ENCODE measurements at regions not wholly inside any gene's neighbourhood (a gene's known extent, or its start where the extent isn't known, plus 50 kb on each side); places are given as distances from the start of the nearest gene placed in this dataset.

DNA sequence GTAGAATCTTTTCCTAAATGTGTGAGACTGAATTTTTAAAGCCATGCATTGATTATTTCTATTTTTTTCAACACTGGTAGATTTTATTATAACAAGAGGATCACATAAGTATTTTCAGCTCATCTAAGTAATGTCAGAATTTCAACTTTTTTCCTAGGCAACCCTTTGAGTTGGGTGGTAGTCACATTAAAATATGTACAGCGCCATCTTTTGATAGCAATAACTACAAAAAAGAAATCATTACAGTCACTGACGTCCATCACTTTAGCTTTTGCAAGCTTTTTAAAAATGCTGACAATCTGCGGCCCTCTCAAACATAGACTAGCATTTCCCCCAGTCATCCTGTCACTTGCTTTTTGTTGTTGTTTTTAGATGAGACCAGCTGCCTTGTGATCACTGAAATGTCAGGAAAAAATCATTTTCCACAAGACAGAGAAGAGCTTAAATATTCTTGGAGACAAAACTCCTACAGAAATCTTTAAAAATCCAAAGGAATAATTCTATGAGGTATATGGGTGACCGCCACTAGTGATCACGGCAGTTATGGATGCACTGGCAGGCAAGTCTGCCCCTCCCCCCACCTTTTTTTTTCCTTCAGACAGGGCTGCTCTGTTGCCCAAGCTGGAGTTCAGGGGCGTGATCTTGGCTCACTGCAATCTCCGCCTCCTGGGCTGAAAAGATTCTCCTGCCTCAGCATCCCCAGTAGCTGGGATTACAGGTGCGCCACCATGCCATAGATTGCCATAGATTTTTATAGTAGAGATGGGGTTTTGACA is 384.0 kb upstream of the KCNMB2 start:
- TF ChIP-seq, protein P1, sequence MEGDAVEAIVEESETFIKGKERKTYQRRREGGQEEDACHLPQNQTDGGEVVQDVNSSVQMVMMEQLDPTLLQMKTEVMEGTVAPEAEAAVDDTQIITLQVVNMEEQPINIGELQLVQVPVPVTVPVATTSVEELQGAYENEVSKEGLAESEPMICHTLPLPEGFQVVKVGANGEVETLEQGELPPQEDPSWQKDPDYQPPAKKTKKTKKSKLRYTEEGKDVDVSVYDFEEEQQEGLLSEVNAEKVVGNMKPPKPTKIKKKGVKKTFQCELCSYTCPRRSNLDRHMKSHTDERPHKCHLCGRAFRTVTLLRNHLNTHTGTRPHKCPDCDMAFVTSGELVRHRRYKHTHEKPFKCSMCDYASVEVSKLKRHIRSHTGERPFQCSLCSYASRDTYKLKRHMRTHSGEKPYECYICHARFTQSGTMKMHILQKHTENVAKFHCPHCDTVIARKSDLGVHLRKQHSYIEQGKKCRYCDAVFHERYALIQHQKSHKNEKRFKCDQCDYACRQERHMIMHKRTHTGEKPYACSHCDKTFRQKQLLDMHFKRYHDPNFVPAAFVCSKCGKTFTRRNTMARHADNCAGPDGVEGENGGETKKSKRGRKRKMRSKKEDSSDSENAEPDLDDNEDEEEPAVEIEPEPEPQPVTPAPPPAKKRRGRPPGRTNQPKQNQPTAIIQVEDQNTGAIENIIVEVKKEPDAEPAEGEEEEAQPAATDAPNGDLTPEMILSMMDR (IDR thresholded peaks at IDR 0.05), result no peak
- Histone ChIP-seq H3K27ac (no peak overlapping the region), H3K9me3 (no peaks in the 10 kb centered on the region), H3K36me3 (no peaks in the 10 kb centered on the region), H3K4me1 (ENCODE audit: control insufficient read depth in 1 of 2, insufficient read depth in 1 of 2, low read depth in 1 of 2, low read length in 1 of 2) (no peaks in the 10 kb centered on the region), H3K4me3 (ENCODE audit: low read depth in 1 of 2, low read length in 1 of 2) (no peak overlapping the region), H3K27me3 (no peaks in the 10 kb centered on the region)

DNA sequence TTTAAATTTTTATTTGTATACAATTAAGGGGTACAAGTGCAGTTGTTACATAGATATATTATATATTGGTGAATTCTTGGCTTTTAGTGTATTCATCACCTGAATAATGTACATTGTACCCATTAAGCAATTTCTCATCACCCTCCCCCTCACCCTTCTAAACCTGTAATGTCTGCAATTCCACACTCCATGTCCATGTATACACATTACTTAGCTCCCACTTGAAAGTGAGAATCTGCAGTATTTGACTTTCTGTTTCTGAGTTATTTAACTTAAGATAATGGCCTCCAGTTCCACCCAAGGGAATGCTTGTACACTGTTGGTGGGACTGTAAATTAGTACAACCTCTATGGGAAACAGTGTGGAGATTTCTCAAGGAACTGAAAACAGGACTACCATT is 383.2 kb upstream of the KCNMB2 start:
- Histone ChIP-seq H3K4me3 (ENCODE audit: low read depth in 1 of 2, low read length in 1 of 2) (no peak overlapping the region), H3K27me3 (no peaks in the 10 kb centered on the region), H3K9me3 (no peaks in the 10 kb centered on the region), H3K27ac (no peak overlapping the region), H3K4me1 (ENCODE audit: control insufficient read depth in 1 of 2, insufficient read depth in 1 of 2, low read depth in 1 of 2, low read length in 1 of 2) (no peaks in the 10 kb centered on the region), H3K36me3 (no peaks in the 10 kb centered on the region)
- TF ChIP-seq, protein P1 (IDR thresholded peaks at IDR 0.05), result no peak

DNA sequence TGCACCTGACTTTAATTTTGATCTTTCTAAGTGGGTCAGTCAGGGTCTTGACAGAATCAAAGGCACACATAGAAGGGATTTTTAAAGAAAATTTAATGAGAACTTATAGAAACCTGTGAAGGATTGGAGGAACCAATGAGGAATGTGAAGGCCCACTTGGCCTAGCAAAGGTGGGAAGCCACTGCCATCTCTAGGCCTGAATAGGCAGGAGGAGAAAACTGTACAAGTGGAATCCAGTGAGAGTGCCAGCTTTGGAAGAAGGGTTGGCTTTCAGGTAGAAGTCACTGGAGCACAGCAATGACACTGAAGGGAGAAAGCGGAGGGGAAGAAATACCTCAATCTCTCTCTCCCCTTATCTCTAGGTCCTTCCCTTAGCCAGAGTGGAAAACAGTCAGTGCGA is 380.7 kb upstream of the KCNMB2 start:
- no peak overlapping the region for H3K4me3 ChIP-seq (ENCODE audit: low read depth in 1 of 2, low read length in 1 of 2)
- no peaks in the 10 kb centered on the region for H3K36me3 ChIP-seq
- H3K27me3 ChIP-seq, result no peaks in the 10 kb centered on the region
- H3K9me3 ChIP-seq, result no peaks in the 10 kb centered on the region
- TF ChIP-seq, protein P1 (IDR thresholded peaks at IDR 0.05), result no peak
- no peaks in the 10 kb centered on the region for H3K4me1 ChIP-seq (ENCODE audit: control insufficient read depth in 1 of 2, insufficient read depth in 1 of 2, low read depth in 1 of 2, low read length in 1 of 2)
- no peak overlapping the region for H3K27ac ChIP-seq

DNA sequence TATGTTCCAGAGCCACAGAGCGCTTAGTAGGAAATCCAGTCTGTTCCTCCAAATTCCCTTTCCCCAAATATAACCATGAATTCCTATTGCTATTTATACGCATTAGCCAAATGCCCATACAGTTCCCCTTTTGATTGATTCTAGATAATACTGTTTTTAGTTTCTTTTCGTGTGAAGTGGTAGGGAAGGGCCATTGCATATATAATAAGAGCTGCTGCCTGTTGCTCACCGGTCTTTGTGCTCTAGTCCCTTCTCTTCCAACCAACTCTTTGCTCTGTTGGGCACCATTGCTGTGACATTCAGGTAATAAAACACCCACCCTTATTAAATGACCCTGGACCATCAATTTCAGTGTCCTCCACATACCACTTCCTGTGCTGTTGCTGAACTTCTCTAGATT is 379.9 kb upstream of the KCNMB2 start:
- no peaks in the 10 kb centered on the region for H3K36me3 ChIP-seq
- H3K4me1 ChIP-seq (ENCODE audit: control insufficient read depth in 1 of 2, insufficient read depth in 1 of 2, low read depth in 1 of 2, low read length in 1 of 2), result no peaks in the 10 kb centered on the region
- no peaks in the 10 kb centered on the region for H3K9me3 ChIP-seq
- TF ChIP-seq, protein P1 (IDR thresholded peaks at IDR 0.05), result no peak
- no peak overlapping the region for H3K4me3 ChIP-seq (ENCODE audit: low read depth in 1 of 2, low read length in 1 of 2)
- no peaks in the 10 kb centered on the region for H3K27me3 ChIP-seq
- no peak overlapping the region for H3K27ac ChIP-seq

DNA sequence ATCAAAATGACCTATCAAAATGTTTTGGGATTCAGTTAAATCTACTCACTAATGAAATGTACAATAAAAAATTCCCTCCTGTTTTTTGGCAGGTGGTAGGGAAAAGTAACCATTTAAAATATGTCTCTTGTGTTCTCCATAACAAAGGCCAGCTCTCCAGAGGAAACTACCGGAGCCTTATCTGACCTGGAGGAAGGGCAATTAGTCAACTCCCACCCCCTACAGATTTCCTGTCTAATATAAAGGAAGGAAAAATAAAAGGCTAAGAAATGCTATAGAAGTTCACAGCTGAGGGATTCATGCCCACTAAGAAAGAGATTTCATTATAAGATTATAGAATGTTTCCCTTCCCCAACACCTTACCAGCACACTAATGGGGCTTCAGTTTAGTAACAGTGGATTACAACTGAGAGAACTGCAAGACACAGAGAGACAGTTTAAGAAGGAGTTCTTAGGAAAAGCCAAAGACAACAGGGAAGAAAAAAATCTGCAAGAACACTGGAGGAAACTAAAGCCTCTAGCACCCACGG is 376.5 kb upstream of the KCNMB2 start:
- Histone ChIP-seq H3K4me3 (ENCODE audit: low read depth in 1 of 2, low read length in 1 of 2) (no peak overlapping the region), H3K4me1 (ENCODE audit: control insufficient read depth in 1 of 2, insufficient read depth in 1 of 2, low read depth in 1 of 2, low read length in 1 of 2) (no peaks in the 10 kb centered on the region), H3K27ac (no peak overlapping the region), H3K27me3 (no peaks in the 10 kb centered on the region), H3K36me3 (no peaks in the 10 kb centered on the region), H3K9me3 (no peaks in the 10 kb centered on the region)
- TF ChIP-seq, protein P1 (IDR thresholded peaks at IDR 0.05), result no peak
